ENCODE measurements at regions not wholly inside any gene's neighbourhood (a gene's known extent, or its start where the extent isn't known, plus 50 kb on each side); places are given as distances from the start of the nearest gene placed in this dataset.

DNA sequence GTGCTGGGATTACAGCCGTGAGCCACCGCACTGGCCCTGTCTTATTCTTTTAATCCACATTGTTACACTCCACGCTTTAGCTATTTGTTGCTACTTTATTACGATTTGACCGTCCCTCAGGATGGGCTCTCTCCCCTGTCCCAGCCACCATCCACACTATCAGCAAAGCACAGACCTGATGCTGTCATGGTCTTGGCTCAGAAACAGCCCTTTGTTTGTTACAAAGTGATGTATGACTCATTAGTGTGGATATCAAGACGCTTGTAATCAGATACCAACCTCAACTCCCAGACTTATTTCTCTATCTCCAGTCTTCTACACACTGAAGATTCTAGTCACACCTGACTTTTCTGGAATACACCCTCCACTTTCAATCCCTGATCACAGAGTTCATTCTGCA, 84.6 kb upstream of the FREM2 start:
- no peak for DNase-seq (ENCODE audit: low read depth in 1 of 2, low spot score in 1 of 2)
- no peak overlapping the region for H3K4me2 ChIP-seq
- POLR2A ChIA-PET, result no interaction called here
- no peaks in the 10 kb centered on the region for H3K4me1 ChIP-seq
- TF ChIP-seq POLR2AphosphoS2 (conservative IDR thresholded peaks at IDR 0.05; ENCODE audit: low read length) (no peak), RARB (CRISPR knock-in tag; IDR thresholded peaks at IDR 0.05) (no peak), ZSCAN20 (CRISPR knock-in tag; IDR thresholded peaks at IDR 0.05) (no peak), POLR2A (IDR thresholded peaks at IDR 0.05; ENCODE audit: low read length) (no peak), EP300 (IDR thresholded peaks at IDR 0.05) (no peak), ESRRA (IDR thresholded peaks at IDR 0.05; ENCODE audit: borderline replicate concordance, low read length) (no peak), EHMT2 (IDR thresholded peaks at IDR 0.05; ENCODE audit: low read depth) (no peak), TFCP2L1 (CRISPR knock-in tag; IDR thresholded peaks at IDR 0.05) (no peak), HOXB5 (CRISPR knock-in tag; IDR thresholded peaks at IDR 0.05) (no peak), RAD21 (conservative IDR thresholded peaks at IDR 0.05 in 1 of 2, IDR thresholded peaks at IDR 0.05 in 1 of 2) (no peak), SREBF2 (IDR thresholded peaks at IDR 0.05) (no peak), EHF (CRISPR knock-in tag; IDR thresholded peaks at IDR 0.05) (no peak)
- TF ChIP-seq, protein P1, sequence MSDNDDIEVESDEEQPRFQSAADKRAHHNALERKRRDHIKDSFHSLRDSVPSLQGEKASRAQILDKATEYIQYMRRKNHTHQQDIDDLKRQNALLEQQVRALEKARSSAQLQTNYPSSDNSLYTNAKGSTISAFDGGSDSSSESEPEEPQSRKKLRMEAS (IDR thresholded peaks at IDR 0.05), result no peak
- TF ChIP-seq, protein P2, sequence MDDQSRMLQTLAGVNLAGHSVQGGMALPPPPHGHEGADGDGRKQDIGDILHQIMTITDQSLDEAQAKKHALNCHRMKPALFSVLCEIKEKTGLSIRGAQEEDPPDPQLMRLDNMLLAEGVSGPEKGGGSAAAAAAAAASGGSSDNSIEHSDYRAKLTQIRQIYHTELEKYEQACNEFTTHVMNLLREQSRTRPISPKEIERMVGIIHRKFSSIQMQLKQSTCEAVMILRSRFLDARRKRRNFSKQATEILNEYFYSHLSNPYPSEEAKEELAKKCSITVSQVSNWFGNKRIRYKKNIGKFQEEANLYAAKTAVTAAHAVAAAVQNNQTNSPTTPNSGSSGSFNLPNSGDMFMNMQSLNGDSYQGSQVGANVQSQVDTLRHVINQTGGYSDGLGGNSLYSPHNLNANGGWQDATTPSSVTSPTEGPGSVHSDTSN (IDR thresholded peaks at IDR 0.05), result no peak
- TF ChIP-seq, protein P3, sequence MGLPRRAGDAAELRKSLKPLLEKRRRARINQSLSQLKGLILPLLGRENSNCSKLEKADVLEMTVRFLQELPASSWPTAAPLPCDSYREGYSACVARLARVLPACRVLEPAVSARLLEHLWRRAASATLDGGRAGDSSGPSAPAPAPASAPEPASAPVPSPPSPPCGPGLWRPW (IDR thresholded peaks at IDR 0.05), result no peak
- TF ChIP-seq, protein P4, sequence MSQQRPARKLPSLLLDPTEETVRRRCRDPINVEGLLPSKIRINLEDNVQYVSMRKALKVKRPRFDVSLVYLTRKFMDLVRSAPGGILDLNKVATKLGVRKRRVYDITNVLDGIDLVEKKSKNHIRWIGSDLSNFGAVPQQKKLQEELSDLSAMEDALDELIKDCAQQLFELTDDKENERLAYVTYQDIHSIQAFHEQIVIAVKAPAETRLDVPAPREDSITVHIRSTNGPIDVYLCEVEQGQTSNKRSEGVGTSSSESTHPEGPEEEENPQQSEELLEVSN (IDR thresholded peaks at IDR 0.05; ENCODE audit: borderline replicate concordance, low read depth), result no peak
- TF ChIP-seq, protein P5, sequence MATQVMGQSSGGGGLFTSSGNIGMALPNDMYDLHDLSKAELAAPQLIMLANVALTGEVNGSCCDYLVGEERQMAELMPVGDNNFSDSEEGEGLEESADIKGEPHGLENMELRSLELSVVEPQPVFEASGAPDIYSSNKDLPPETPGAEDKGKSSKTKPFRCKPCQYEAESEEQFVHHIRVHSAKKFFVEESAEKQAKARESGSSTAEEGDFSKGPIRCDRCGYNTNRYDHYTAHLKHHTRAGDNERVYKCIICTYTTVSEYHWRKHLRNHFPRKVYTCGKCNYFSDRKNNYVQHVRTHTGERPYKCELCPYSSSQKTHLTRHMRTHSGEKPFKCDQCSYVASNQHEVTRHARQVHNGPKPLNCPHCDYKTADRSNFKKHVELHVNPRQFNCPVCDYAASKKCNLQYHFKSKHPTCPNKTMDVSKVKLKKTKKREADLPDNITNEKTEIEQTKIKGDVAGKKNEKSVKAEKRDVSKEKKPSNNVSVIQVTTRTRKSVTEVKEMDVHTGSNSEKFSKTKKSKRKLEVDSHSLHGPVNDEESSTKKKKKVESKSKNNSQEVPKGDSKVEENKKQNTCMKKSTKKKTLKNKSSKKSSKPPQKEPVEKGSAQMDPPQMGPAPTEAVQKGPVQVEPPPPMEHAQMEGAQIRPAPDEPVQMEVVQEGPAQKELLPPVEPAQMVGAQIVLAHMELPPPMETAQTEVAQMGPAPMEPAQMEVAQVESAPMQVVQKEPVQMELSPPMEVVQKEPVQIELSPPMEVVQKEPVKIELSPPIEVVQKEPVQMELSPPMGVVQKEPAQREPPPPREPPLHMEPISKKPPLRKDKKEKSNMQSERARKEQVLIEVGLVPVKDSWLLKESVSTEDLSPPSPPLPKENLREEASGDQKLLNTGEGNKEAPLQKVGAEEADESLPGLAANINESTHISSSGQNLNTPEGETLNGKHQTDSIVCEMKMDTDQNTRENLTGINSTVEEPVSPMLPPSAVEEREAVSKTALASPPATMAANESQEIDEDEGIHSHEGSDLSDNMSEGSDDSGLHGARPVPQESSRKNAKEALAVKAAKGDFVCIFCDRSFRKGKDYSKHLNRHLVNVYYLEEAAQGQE (IDR thresholded peaks at IDR 0.05), result no peak
- CTCF ChIA-PET, result no interaction called here
- 51% methylated on average over 6 of the region's 6 CpGs for WGBS (ENCODE audit: missing lambda C conversion rate)
- H3K4me3 ChIP-seq, result no peak overlapping the region
- H3K27ac ChIP-seq, result no peak overlapping the region
- no peak for FAIRE-seq
- no peaks in the 10 kb centered on the region for H3K9me3 ChIP-seq
- no peak for ATAC-seq

DNA sequence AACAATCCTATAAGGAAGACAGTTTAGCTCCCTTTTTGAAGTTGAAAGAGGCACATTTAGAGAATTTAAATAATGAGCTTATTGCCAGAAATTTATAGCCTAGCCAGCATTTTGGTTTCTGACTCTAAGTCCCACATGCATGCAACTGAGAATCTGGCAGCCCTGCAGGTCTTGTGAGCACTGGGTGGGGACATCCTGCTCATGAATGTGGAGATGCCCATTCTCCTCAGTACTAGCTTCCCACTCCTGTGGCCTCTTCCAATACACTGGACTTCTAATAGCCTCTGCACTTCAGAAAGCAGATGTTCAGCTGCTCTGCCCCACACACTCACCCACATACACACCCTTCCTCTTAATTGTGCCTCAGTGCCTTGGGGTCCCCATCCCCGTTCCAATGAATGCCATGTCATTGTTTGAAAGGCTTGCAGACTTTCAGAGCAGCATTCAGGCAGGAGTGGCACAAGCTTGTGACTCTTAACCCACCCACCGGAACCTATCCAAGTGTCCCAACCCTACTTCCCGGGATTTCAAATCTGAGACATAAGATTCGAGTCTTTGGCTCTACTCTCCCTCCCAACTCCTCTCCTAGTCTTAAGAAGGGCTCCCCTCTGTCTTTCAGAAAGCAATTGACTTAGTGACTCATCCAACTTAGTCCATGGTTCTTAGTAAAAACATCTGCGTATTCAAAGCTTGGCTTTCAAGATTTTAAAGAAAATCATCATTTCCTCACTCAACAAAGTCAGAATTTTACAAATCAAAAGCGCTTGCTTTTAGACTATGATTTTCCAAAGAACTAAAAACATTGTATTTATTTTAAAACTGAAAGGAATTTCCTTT, 80.0 kb upstream of the FREM2 start:
- ChIA-PET POLR2A (no interaction called here), CTCF (no interaction called here)
- FAIRE-seq (no peak), ATAC-seq (no peak), DNase-seq (ENCODE audit: low read depth in 1 of 2, low spot score in 1 of 2) (no peak)
- 11% methylated on average over 6 of the region's 6 CpGs for WGBS (ENCODE audit: missing lambda C conversion rate)
- Histone ChIP-seq H3K9me3 (no peaks in the 10 kb centered on the region), H3K4me2 (no peak overlapping the region), H3K4me1 (no peaks in the 10 kb centered on the region), H3K4me3 (no peak overlapping the region), H3K27ac (no peak overlapping the region)
- no peak for TF ChIP-seq BHLHE40 (IDR thresholded peaks at IDR 0.05; ENCODE audit: low read depth, low read length)
- TF ChIP-seq CHD2 (IDR thresholded peaks at IDR 0.05; ENCODE audit: low read length, partially characterized antibody), result no peak
